Fibroblast of lung (primary cell): ENCODE measurements at regions not wholly inside any gene's neighbourhood (a gene's known extent, or its start where the extent isn't known, plus 50 kb on each side); places are given as distances from the start of the nearest gene placed in this dataset.

Experiments used
- EZH2 ChIP-seq: IDR thresholded peaks from 2 replicates; pipeline ENCODE4 v1.5.1; 2012; ENCODE audit warnings: low read length, control low read depth, mild to moderate bottlenecking; ENCODE audit errors: missing control alignments
- TF ChIP-seq, protein P1 (sequence below), 2 donors: IDR thresholded peaks in 1 of 2; conservative IDR thresholded peaks in 1 of 2; 1 replicate in 1 of 2; 2 replicates in 1 of 2; pipeline ENCODE4 v1.5.1; 2011 to 2012; ENCODE audit warnings: low read length in 2 of 2, control low read depth in 1 of 2, inconsistent platforms in 1 of 2, low read depth in 1 of 2, mild to moderate bottlenecking in 1 of 2

DNA sequence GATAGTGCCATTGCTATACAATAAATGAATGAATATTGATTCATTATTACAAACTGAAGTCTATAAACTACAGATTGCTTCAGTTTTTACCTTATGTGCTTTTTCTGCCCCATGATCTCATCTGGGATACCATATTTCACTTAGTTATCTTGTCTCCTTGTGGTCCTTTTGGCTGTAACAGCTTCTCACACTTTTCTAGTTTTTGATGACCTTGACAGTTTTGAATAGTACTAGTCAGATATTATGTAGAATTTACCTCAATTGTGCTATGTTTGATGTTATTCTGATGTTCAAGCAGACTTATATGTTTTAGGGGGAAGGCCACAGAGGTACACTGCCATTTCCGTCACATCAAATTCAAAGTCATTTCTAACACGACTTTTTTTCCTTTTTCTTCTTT, 2364.3 kb upstream of the ACO1 start:
- TF ChIP-seq, protein P1, sequence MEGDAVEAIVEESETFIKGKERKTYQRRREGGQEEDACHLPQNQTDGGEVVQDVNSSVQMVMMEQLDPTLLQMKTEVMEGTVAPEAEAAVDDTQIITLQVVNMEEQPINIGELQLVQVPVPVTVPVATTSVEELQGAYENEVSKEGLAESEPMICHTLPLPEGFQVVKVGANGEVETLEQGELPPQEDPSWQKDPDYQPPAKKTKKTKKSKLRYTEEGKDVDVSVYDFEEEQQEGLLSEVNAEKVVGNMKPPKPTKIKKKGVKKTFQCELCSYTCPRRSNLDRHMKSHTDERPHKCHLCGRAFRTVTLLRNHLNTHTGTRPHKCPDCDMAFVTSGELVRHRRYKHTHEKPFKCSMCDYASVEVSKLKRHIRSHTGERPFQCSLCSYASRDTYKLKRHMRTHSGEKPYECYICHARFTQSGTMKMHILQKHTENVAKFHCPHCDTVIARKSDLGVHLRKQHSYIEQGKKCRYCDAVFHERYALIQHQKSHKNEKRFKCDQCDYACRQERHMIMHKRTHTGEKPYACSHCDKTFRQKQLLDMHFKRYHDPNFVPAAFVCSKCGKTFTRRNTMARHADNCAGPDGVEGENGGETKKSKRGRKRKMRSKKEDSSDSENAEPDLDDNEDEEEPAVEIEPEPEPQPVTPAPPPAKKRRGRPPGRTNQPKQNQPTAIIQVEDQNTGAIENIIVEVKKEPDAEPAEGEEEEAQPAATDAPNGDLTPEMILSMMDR (conservative IDR thresholded peaks at IDR 0.05 in 1 of 2, IDR thresholded peaks at IDR 0.05 in 1 of 2; ENCODE audit: low read depth in 1 of 2, low read length in 2 of 2) = no peak
- TF ChIP-seq EZH2 = no peak
